Stomach (tissue), 4 donors: ENCODE measurements at regions not wholly inside any gene's neighbourhood (a gene's known extent, or its start where the extent isn't known, plus 50 kb on each side); places are given as distances from the start of the nearest gene placed in this dataset.

Experiments
- CTCF ChIP-seq, 7 experiments: fragments of 450-650 bp in 4 of 7; fragments of 200-600 bp in 3 of 7; sonication (generic) in 3 of 7; IDR thresholded peaks; one replicate each; pipeline ENCODE4 v1.5.1; 2016 to 2019; ENCODE audit warnings: antibody characterized with exemption in 7 of 7, control low read depth in 2 of 7, mild to moderate bottlenecking in 1 of 7
- EP300 ChIP-seq: sonication (generic); formaldehyde crosslinking; IDR thresholded peaks from one replicate; pipeline ENCODE4 v1.6.1; 2017; ENCODE audit warnings: antibody characterized with exemption
- POLR2A ChIP-seq, 4 donors: fragments of 450-650 bp; IDR thresholded peaks; one replicate each; pipeline ENCODE4 v1.6.1; 2016; ENCODE audit warnings: antibody characterized with exemption in 4 of 4, control low read depth in 2 of 4, mild to moderate bottlenecking in 1 of 4, moderate library complexity in 1 of 4
- POLR2AphosphoS5 ChIP-seq, 3 donors: sonication (generic); formaldehyde crosslinking; IDR thresholded peaks; one replicate each; pipeline ENCODE4 v1.6.1; 2016; ENCODE audit warnings: antibody characterized with exemption in 3 of 3

GRCh38 chr14:27660683-27661082 lies 1062.8 kb upstream of the NOVA1 start:
- TF ChIP-seq CTCF (IDR thresholded peaks at IDR 0.05) (no peak), POLR2A (IDR thresholded peaks at IDR 0.05) (no peak), POLR2AphosphoS5 (IDR thresholded peaks at IDR 0.05) (no peak), EP300 (no peak)
